Small intestine (tissue), 7 donors: ENCODE measurements at regions not wholly inside any gene's neighbourhood (a gene's known extent, or its start where the extent isn't known, plus 50 kb on each side); places are given as distances from the start of the nearest gene placed in this dataset.

Experiments
- DNase-seq, 2 donors: peaks; one replicate each; pipeline versions ENCODE4 v3.0.0 to v3.0.0-alpha.2; 2013
- FAIRE-seq: peaks from 2 replicates; lab custom pipeline; 2012; peaks lifted over from hg19 to GRCh38; lab: Jason Lieb, UNC
- H3K27ac ChIP-seq, 3 donors: one replicate each; pipeline ENCODE4 v1.5.1; 2013; ENCODE audit warnings: low read length in 2 of 3, mild to moderate bottlenecking in 2 of 3, control low read depth in 1 of 3, inconsistent platforms in 1 of 3, low read depth in 1 of 3, moderate library complexity in 1 of 3
- H3K27me3 ChIP-seq, 3 donors: one replicate each; pipeline ENCODE4 v1.6.1; 2013; ENCODE audit warnings: low read length in 3 of 3, inconsistent platforms in 1 of 3; ENCODE audit not compliant: control insufficient read depth in 3 of 3, insufficient read depth in 3 of 3
- H3K36me3 ChIP-seq, 3 donors: one replicate each; pipeline ENCODE4 v1.6.1; 2013; ENCODE audit warnings: low read length in 3 of 3, inconsistent platforms in 1 of 3, low read depth in 1 of 3, mild to moderate bottlenecking in 1 of 3, moderate library complexity in 1 of 3; ENCODE audit not compliant: control insufficient read depth in 3 of 3, insufficient read depth in 2 of 3
- H3K4me1 ChIP-seq, 3 donors: one replicate each; pipeline ENCODE4 v1.6.1; 2013; ENCODE audit warnings: low read length in 2 of 3, inconsistent platforms in 1 of 3, low read depth in 1 of 3, mild to moderate bottlenecking in 1 of 3, moderate library complexity in 1 of 3; ENCODE audit not compliant: control insufficient read depth in 3 of 3, insufficient read depth in 2 of 3
- H3K4me3 ChIP-seq, 3 donors: one replicate each; pipeline ENCODE4 v1.5.1; 2013; ENCODE audit warnings: low read length in 3 of 3, control low read depth in 1 of 3, inconsistent platforms in 1 of 3, low read depth in 1 of 3, mild to moderate bottlenecking in 1 of 3, moderate library complexity in 1 of 3
- H3K9me3 ChIP-seq, 2 donors: one replicate each; pipeline ENCODE4 v1.6.1; 2013; ENCODE audit warnings: low read depth in 1 of 2, low read length in 1 of 2; ENCODE audit not compliant: control insufficient read depth in 2 of 2, insufficient read depth in 1 of 2
- WGBS, 3 donors: extraction: QIAGEN DNeasy Blood & Tissue Kit; methylation state at CpG; one replicate each; pipeline ENCODE4 v1.1.7; 2013; 5-methylcytosine and 5-hydroxymethylcytosine counted together
- donor health status: healthy with polysubstance abuse.
- donor health status: control.
- donor health status: control.
- donor health status: Bipolar disorder and iron deficiency.
- donor health status: healthy.

- Histone ChIP-seq H3K36me3 (no peaks in the 10 kb centered on the region), H3K4me1 (no peaks in the 10 kb centered on the region), H3K27ac (no peak overlapping the region), H3K27me3 (no peaks in the 10 kb centered on the region), H3K9me3 (no peaks in the 10 kb centered on the region), H3K4me3 (no peak overlapping the region)
- no peak for FAIRE-seq
- no peak for DNase-seq
- WGBS, 3 donors: 64 to 88% (median 79%) methylated on average over 3 of the region's 3 CpGs
Measured at GRCh38 chr1:118338936-118339335, 153.9 kb upstream of the SPAG17 start.

DNA sequence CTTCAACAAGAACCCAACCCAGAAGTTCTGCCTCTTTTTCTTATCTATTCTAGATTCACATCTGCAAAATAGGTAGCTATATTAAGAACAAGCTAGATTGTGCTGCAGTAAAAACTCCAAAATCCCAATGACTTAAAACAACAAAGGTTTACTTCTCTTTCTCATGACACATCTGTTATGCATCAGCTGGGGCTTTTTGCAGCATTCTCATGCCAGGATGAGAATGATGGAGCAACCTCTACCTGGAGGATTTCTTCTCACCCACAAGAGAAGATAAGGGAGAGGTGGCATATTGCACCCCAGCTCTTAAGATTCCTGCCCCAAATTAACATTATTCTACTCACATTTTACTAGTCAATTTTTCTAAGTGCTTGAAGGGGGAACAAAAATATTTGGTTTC is 152.3 kb upstream of the SPAG17 start:
- Histone ChIP-seq H3K4me3 (no peak overlapping the region), H3K4me1 (no peaks in the 10 kb centered on the region), H3K9me3 (no peaks in the 10 kb centered on the region), H3K27me3 (no peaks in the 10 kb centered on the region), H3K36me3 (no peaks in the 10 kb centered on the region), H3K27ac (no peak overlapping the region)
- FAIRE-seq (no peak), DNase-seq (no peak)

GRCh38 chr1:118335331-118335732 is 150.3 kb upstream of the SPAG17 start:
- H3K9me3 ChIP-seq: no peaks in the 10 kb centered on the region
- DNase-seq (no peak), FAIRE-seq (no peak)
- H3K4me3 ChIP-seq: no peak overlapping the region
- no peak overlapping the region for H3K27ac ChIP-seq
- no peaks in the 10 kb centered on the region for H3K27me3 ChIP-seq
- 24 to 44% (median 38%) methylated on average over 2 of the region's 2 CpGs for WGBS, 3 donors
- H3K36me3 ChIP-seq: no peaks in the 10 kb centered on the region
- H3K4me1 ChIP-seq: no peaks in the 10 kb centered on the region

DNA sequence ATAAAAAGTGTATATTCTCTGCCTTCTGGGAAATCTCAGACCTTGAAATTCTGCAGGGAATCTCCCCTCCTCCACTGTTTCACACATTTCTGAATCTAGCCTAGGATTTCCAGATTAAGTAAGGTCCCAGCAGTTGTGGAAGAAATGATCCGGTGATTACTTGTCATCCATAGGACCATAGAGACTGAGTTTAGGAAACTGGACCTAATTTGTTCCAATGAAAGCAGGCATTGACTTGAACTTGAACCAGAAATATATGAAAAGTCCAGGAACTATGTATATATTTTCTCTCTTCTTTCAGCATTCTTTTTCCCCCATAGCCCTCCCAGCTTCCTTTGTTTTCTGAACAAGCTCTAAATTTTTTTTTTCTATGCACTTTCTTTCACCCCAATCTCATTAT is 149.5 kb upstream of the SPAG17 start:
- Histone ChIP-seq H3K4me1 (no peaks in the 10 kb centered on the region), H3K27me3 (no peaks in the 10 kb centered on the region), H3K9me3 (no peaks in the 10 kb centered on the region), H3K27ac (no peak overlapping the region), H3K4me3 (no peak overlapping the region), H3K36me3 (no peaks in the 10 kb centered on the region)
- FAIRE-seq (no peak), DNase-seq (no peak)
- WGBS, 3 donors: 84 to 93% (median 90%) methylated on average over 1 of the region's 1 CpG

- no peaks in the 10 kb centered on the region for H3K9me3 ChIP-seq
- no peaks in the 10 kb centered on the region for H3K4me1 ChIP-seq
- H3K4me3 ChIP-seq: no peak overlapping the region
- 79 to 88% (median 85%) methylated on average over 4 of the region's 4 CpGs for WGBS, 3 donors
- H3K27ac ChIP-seq: no peak overlapping the region
- DNase-seq: no peak
- H3K36me3 ChIP-seq: no peaks in the 10 kb centered on the region
- H3K27me3 ChIP-seq: no peaks in the 10 kb centered on the region
- FAIRE-seq: no peak
Measured at GRCh38 chr1:118333601-118334210, 148.7 kb upstream of the SPAG17 start.

- peak overlapping the region in 1 of 3 donors; percentile 67 for H3K27ac ChIP-seq
- 15 to 53% (median 34%) methylated on average over 6 of the region's 6 CpGs for WGBS, 3 donors
- H3K4me3 ChIP-seq: no peak overlapping the region
- no peaks in the 10 kb centered on the region for H3K36me3 ChIP-seq
- peaks cover 0 to 8% of the 10 kb centered on the region in 2 donors for H3K9me3 ChIP-seq
- FAIRE-seq: no peak
- peaks cover 3 to 18% (median 3%) of the 10 kb centered on the region in 3 donors for H3K4me1 ChIP-seq
- DNase-seq: peak; percentile 83 to 85
- H3K27me3 ChIP-seq: no peaks in the 10 kb centered on the region
Measured at GRCh38 chr1:118326960-118327629, 142.1 kb upstream of the SPAG17 start.

DNA sequence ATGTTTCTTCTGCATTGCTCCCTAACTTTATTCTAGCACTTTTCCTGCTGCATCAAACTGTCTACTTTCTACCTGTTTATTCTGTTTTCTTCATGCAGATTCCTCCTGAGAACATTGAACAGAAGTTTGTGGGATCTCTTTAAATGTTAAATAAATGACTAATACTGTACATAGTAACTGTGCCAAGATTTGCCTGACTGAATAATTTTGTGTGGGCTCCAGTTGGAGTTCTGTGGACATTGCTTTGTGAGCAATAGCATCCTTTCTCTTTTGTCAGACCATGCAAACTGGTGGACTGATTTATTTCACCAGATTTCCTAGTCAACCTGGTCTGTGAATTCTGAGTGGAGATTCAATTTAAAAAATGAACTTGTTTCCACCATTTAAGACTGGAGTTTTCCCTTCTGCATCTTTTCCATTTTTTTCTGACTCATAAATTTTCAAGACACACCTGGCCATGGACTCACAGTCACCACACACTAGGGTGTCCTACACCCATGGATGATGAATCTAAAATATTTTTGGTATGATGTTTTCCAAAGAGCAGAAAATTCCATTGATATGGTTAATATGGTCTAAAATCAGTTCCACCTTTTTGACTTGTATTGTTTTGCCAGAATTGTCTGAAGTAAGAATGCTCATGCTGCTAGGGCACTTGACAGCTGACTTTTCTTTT is 140.7 kb upstream of the SPAG17 start:
- DNase-seq: no peak
- H3K9me3 ChIP-seq: peaks cover 0 to 8% of the 10 kb centered on the region in 2 donors
- H3K4me3 ChIP-seq: no peak overlapping the region
- H3K36me3 ChIP-seq: no peaks in the 10 kb centered on the region
- H3K27ac ChIP-seq: no peak overlapping the region
- no peaks in the 10 kb centered on the region for H3K27me3 ChIP-seq
- FAIRE-seq: no peak
- H3K4me1 ChIP-seq: peaks cover 3 to 22% (median 3%) of the 10 kb centered on the region in 3 donors

DNA sequence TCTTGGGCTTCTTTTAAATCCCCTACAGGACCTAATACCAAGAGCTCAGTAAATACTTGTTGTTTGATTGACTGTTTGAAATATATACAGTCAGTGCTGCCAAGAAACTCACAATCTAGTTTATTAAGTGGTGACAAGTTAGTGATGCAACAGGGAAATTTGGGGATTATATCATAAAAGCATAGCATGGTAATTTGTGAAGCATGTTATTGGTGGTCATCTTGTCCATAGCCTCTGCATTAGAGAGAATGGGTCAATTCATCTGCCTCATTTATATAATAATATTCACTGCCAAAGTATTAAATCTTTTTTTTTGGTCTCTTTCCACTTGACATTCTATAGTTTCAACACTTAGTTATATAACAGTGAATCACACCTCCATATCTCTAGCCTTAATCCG is 138.2 kb upstream of the SPAG17 start:
- Histone ChIP-seq H3K36me3 (no peaks in the 10 kb centered on the region), H3K27ac (no peak overlapping the region), H3K9me3 (peaks cover 0 to 8% of the 10 kb centered on the region in 2 donors), H3K4me1 (peaks cover 3 to 22% (median 3%) of the 10 kb centered on the region in 3 donors), H3K4me3 (no peak overlapping the region), H3K27me3 (no peaks in the 10 kb centered on the region)
- WGBS, 3 donors: 0% methylated on average over 1 of the region's 1 CpG
- FAIRE-seq (no peak), DNase-seq (no peak)
